HepG2 (cell line): ENCODE measurements at regions not wholly inside any gene's neighbourhood (a gene's known extent, or its start where the extent isn't known, plus 50 kb on each side); places are given as distances from the start of the nearest gene placed in this dataset.

Source experiments
- EP300 ChIP-seq, 3 experiments: sonication (generic) in 1 of 3; formaldehyde crosslinking in 1 of 3; IDR thresholded peaks; 2 replicates each; pipeline versions ENCODE4 v1.5.1 to v1.6.1; 2011 to 2020; ENCODE audit warnings: low read depth in 2 of 3, low read length in 2 of 3, borderline replicate concordance in 1 of 3, improper control_type of control experiment in 1 of 3, mild to moderate bottlenecking in 1 of 3, missing genetic modification reagents in 1 of 3, moderate library complexity in 1 of 3
- RBAK ChIP-seq: sonication (generic); formaldehyde crosslinking; IDR thresholded peaks from 2 replicates; pipeline ENCODE4 v1.5.1; 2020; ENCODE audit warnings: mild to moderate bottlenecking, missing genetic modification reagents
- SRSF1 ChIP-seq: fragments of 200-400 bp; formaldehyde crosslinking; optimal IDR thresholded peaks from 2 replicates; pipeline ENCODE3; 2017; ENCODE audit warnings: mild to moderate bottlenecking, low read depth, low read length, moderate library complexity
- ZBTB44 ChIP-seq: sonication (generic); formaldehyde crosslinking; IDR thresholded peaks from 2 replicates; pipeline ENCODE4 v1.4.0; 2020; ENCODE audit warnings: missing genetic modification reagents
- ZNF850 ChIP-seq: sonication (generic); formaldehyde crosslinking; conservative IDR thresholded peaks from 2 replicates; pipeline ENCODE4 v1.9.0; 2021; ENCODE audit warnings: mild to moderate bottlenecking, missing genetic modification reagents

- no peak for TF ChIP-seq RBAK (CRISPR knock-in tag)
- no peak for TF ChIP-seq SRSF1
- no peak for TF ChIP-seq ZNF850 (CRISPR knock-in tag)
- no peak for TF ChIP-seq EP300 (IDR thresholded peaks at IDR 0.05; ENCODE audit: low read depth in 2 of 2, low read length in 2 of 2)
- TF ChIP-seq EP300 (CRISPR knock-in tag; IDR thresholded peaks at IDR 0.05; ENCODE audit: borderline replicate concordance), result no peak
- TF ChIP-seq ZBTB44 (CRISPR knock-in tag), result no peak
Measured at GRCh38 chr4:110920990-110921389, 298.1 kb upstream of the PITX2 start.
